ENCODE measurements at regions not wholly inside any gene's neighbourhood (a gene's known extent, or its start where the extent isn't known, plus 50 kb on each side); places are given as distances from the start of the nearest gene placed in this dataset.
A peak's percentile ranks its signal among the peaks of the same experiment; 100 is the strongest.

DNA sequence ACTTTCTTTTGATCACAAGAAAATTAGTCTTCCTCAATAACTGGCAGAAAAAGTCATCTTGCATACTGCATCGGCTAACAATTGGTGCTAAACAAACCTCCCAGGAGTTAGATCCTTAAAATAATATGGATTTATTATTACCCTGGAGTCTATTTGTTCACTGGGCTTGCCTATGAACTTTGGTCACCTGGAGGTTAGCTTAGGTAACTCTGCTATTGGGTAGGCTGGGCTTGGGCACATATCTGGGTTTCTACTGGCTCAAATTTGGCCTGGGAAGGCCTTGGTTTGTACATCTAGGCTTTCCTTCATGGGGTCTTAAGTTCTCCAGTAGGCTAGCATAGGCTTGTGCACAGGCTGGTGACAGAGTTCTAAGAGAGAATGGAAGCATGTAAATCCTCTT, 279.9 kb downstream of the RASEF start:
- no CpG with 5 or more reads among the region's 1 CpG for WGBS (ENCODE audit: insufficient coverage)

DNA sequence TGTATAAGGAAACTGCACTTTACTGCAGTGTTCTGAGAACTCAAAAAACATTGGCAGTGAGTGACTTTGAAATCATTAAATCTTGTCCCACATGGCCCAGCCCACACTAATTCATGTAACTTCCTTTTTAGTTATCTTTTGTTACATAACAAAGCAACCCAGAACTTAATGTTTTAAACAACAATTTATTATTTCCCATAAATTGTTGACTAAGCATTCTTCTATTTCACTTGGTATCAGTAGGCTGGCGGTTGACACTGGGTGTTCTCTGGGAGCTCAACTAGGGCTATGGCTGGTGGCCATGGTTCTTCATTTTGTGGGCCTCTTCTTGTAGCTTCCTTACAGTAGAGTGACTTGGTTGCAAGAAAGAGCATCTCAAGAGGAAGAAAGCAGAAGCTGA, 278.4 kb downstream of the RASEF start:
- no CpG with 5 or more reads among the region's 1 CpG for WGBS (ENCODE audit: insufficient coverage)
- Histone ChIP-seq H3K4me1 (ENCODE audit: control insufficient read depth, insufficient read depth, low read length) (no peaks in the 10 kb centered on the region), H3K36me3 (ENCODE audit: control insufficient read depth, insufficient read depth, low read length) (no peaks in the 10 kb centered on the region), H3K27ac (ENCODE audit: low read length) (no peak overlapping the region), H3K9me3 (replicated peaks; ENCODE audit: control insufficient read depth, low read depth, low read length) (no peaks in the 10 kb centered on the region), H3K4me3 (ENCODE audit: low read length) (no peak overlapping the region), H3K27me3 (ENCODE audit: control insufficient read depth, insufficient read depth, low read length) (no peaks in the 10 kb centered on the region)
- DNase-seq = no peak

More for the DNA sequence above, 279.9 kb downstream of the RASEF start:
- no peaks in the 10 kb centered on the region for H3K27me3 ChIP-seq (ENCODE audit: control insufficient read depth, insufficient read depth, low read length)
- no peaks in the 10 kb centered on the region for H3K9me3 ChIP-seq (replicated peaks; ENCODE audit: control insufficient read depth, low read depth, low read length)
- H3K27ac ChIP-seq (ENCODE audit: low read length) = no peak overlapping the region
- DNase-seq = no peak
- H3K36me3 ChIP-seq (ENCODE audit: control insufficient read depth, insufficient read depth, low read length) = no peaks in the 10 kb centered on the region
- H3K4me1 ChIP-seq (ENCODE audit: control insufficient read depth, insufficient read depth, low read length) = no peaks in the 10 kb centered on the region
- H3K4me3 ChIP-seq (ENCODE audit: low read length) = no peak overlapping the region

DNA sequence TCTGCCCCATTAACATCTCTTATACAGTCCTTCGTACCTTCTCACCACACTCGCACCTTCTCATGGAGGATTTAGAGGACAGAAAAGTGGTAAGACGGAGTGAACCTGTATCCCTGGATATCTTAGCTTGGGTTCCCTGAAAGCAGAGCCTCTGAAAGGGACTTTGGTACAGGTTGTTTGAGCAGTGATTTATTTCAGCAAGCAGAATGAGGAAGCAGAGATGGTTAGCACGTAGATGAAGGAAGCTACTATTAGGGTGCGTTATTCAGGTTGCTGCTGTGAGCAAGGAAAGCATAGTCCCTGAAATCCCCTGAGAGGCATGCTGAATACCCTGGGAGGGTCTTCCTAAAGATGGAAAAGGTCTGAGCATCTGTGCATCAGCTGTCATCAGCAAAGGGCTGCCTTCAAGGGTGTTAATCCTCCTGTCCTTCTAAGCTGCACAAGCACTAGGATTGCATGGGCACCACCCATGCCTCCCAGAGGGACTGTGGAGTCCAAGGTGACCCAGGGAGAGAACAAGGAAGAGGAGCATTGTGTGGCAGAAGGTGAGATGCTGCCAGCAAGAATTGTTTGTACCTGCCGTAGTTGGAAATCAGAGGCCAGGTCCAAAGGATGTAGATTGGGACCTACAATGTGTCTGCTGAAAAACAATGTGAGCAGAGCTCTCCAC, 273.7 kb downstream of the RASEF start:
- Histone ChIP-seq H3K4me1 (ENCODE audit: control insufficient read depth, insufficient read depth, low read length) (no peaks in the 10 kb centered on the region), H3K9me3 (replicated peaks; ENCODE audit: control insufficient read depth, low read depth, low read length) (no peaks in the 10 kb centered on the region), H3K4me3 (ENCODE audit: low read length) (no peak overlapping the region), H3K27me3 (ENCODE audit: control insufficient read depth, insufficient read depth, low read length) (no peaks in the 10 kb centered on the region), H3K27ac (ENCODE audit: low read length) (no peak overlapping the region), H3K36me3 (ENCODE audit: control insufficient read depth, insufficient read depth, low read length) (no peaks in the 10 kb centered on the region)
- WGBS (ENCODE audit: insufficient coverage) = 92% methylated on average over 3 of the region's 6 CpGs
- no peak for DNase-seq

DNA sequence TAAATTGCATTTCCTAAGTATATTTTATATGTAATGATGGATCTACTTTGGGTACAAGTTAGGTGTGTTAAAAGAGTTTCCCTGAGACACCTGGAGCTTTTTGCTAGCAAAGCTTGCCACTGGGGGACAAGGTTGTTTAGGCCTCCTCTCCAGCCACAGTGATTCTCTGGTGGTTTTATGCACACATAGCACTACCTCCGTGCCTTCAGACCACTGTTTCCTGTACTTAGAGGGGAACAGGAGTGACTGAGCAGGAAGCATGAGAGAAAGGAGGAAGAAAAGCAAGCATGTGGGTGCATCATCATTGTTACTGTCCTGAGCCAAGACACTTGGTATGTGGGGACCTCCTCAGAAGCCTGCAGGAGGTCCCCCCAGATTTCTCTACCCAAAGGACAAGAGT, 272.1 kb downstream of the RASEF start:
- no CpG with 5 or more reads among the region's 1 CpG for WGBS (ENCODE audit: insufficient coverage)
- no peaks in the 10 kb centered on the region for H3K27me3 ChIP-seq (ENCODE audit: control insufficient read depth, insufficient read depth, low read length)
- no peak for DNase-seq
- H3K27ac ChIP-seq (ENCODE audit: low read length) = no peak overlapping the region
- H3K9me3 ChIP-seq (replicated peaks; ENCODE audit: control insufficient read depth, low read depth, low read length) = no peaks in the 10 kb centered on the region
- no peaks in the 10 kb centered on the region for H3K4me1 ChIP-seq (ENCODE audit: control insufficient read depth, insufficient read depth, low read length)
- no peaks in the 10 kb centered on the region for H3K36me3 ChIP-seq (ENCODE audit: control insufficient read depth, insufficient read depth, low read length)
- no peak overlapping the region for H3K4me3 ChIP-seq (ENCODE audit: low read length)

DNA sequence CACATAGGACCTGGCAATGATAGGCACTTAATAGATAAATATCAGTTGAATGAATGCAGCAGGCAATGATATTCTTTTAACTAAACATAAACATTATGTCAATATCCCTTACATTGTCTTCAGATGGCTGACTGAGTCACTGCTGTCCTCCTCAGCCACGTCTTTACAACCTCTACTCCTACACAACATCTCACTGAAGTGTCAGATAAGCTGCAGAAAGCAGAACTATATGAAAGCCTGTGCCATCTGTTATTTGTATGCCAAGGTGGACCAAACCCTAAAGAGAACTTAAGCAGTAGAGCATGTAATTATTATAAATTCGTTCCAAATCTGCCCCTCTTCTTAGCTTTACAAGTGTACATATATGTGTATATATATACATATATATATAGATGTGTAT, 271.2 kb downstream of the RASEF start:
- no peak overlapping the region for H3K4me3 ChIP-seq (ENCODE audit: low read length)
- no CpG with 5 or more reads among the region's 2 CpGs for WGBS (ENCODE audit: insufficient coverage)
- H3K27me3 ChIP-seq (ENCODE audit: control insufficient read depth, insufficient read depth, low read length) = no peaks in the 10 kb centered on the region
- H3K4me1 ChIP-seq (ENCODE audit: control insufficient read depth, insufficient read depth, low read length) = no peaks in the 10 kb centered on the region
- no peak overlapping the region for H3K27ac ChIP-seq (ENCODE audit: low read length)
- no peaks in the 10 kb centered on the region for H3K9me3 ChIP-seq (replicated peaks; ENCODE audit: control insufficient read depth, low read depth, low read length)
- DNase-seq = no peak
- H3K36me3 ChIP-seq (ENCODE audit: control insufficient read depth, insufficient read depth, low read length) = no peaks in the 10 kb centered on the region

DNA sequence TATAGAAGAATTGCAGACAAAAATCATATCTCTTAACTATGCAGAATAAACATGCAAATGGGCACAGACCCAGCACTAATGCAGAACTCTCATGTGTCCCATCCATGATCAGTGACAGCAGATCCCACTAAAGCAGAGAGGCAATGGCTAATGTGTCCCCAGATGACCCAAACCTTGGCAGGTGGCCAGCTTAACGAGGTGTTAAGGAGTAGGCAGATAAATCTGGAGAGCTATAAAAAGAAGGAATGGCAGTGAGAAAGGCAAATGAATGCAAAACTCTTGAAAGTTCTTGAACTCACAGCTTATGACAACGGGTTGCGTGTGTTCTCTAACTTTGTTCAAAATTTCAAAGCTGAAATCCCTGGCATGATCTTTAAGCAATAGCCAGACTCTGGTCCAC, 265.4 kb downstream of the RASEF start:
- no peak overlapping the region for H3K27ac ChIP-seq (ENCODE audit: low read length)
- H3K4me3 ChIP-seq (ENCODE audit: low read length) = no peak overlapping the region
- H3K36me3 ChIP-seq (ENCODE audit: control insufficient read depth, insufficient read depth, low read length) = no peaks in the 10 kb centered on the region
- DNase-seq = peak; percentile 28
- 41% methylated on average over 2 of the region's 3 CpGs for WGBS (ENCODE audit: insufficient coverage)
- no peaks in the 10 kb centered on the region for H3K4me1 ChIP-seq (ENCODE audit: control insufficient read depth, insufficient read depth, low read length)
- H3K9me3 ChIP-seq (replicated peaks; ENCODE audit: control insufficient read depth, low read depth, low read length) = no peaks in the 10 kb centered on the region
- no peaks in the 10 kb centered on the region for H3K27me3 ChIP-seq (ENCODE audit: control insufficient read depth, insufficient read depth, low read length)

DNA sequence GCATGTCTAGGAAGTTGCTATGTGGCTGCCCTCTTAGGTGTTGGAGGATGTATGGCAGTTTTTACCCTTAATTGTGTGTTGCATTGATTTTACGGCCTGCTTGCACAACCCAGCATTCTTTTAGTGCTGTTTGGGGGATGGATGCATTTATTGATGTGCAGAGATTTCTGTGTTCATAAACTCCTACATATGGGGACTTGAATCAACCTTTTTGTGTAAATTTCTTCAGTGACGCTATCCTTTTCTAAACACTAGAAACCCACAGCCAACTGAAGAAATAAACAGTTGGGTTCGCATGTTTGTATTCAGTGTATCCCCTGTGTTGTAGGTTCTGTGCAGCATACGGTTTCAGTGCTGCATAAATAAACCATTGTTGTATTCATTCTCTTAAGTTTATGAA, 263.7 kb downstream of the RASEF start:
- no peaks in the 10 kb centered on the region for H3K4me1 ChIP-seq (ENCODE audit: control insufficient read depth, insufficient read depth, low read length)

DNA sequence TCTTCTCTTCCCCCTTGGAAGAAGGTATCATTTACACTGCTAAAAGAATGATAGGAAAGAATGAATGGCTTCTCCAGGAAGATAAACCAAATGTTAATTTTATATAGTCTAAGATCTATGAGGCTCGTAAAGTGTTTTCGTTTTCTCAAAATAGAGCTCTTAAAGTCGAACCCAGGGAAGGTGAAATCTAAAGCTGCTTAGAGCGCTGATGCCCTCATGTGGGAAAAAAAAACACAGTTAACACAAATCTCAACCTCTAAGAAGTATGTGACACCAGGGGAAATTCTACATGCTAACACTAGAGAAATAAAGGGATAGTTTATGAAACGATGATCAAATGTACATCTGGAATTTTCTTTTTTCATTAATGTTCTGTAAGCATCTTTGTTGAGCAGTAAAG, 257.9 kb downstream of the RASEF start:
- H3K27ac ChIP-seq (ENCODE audit: low read length) = no peak overlapping the region
- no peaks in the 10 kb centered on the region for H3K4me1 ChIP-seq (ENCODE audit: control insufficient read depth, insufficient read depth, low read length)
- no peaks in the 10 kb centered on the region for H3K36me3 ChIP-seq (ENCODE audit: control insufficient read depth, insufficient read depth, low read length)
- no CpG with 5 or more reads among the region's 5 CpGs for WGBS (ENCODE audit: insufficient coverage)
- no peak overlapping the region for H3K4me3 ChIP-seq (ENCODE audit: low read length)
- H3K9me3 ChIP-seq (replicated peaks; ENCODE audit: control insufficient read depth, low read depth, low read length) = no peaks in the 10 kb centered on the region
- H3K27me3 ChIP-seq (ENCODE audit: control insufficient read depth, insufficient read depth, low read length) = no peaks in the 10 kb centered on the region
- DNase-seq = no peak

More for the DNA sequence above, 263.7 kb downstream of the RASEF start:
- Histone ChIP-seq H3K27me3 (ENCODE audit: control insufficient read depth, insufficient read depth, low read length) (no peaks in the 10 kb centered on the region), H3K36me3 (ENCODE audit: control insufficient read depth, insufficient read depth, low read length) (no peaks in the 10 kb centered on the region), H3K4me3 (ENCODE audit: low read length) (no peak overlapping the region), H3K27ac (ENCODE audit: low read length) (no peak overlapping the region), H3K9me3 (replicated peaks; ENCODE audit: control insufficient read depth, low read depth, low read length) (no peaks in the 10 kb centered on the region)
- WGBS (ENCODE audit: insufficient coverage) = no CpG with 5 or more reads among the region's 4 CpGs
- no peak for DNase-seq

DNA sequence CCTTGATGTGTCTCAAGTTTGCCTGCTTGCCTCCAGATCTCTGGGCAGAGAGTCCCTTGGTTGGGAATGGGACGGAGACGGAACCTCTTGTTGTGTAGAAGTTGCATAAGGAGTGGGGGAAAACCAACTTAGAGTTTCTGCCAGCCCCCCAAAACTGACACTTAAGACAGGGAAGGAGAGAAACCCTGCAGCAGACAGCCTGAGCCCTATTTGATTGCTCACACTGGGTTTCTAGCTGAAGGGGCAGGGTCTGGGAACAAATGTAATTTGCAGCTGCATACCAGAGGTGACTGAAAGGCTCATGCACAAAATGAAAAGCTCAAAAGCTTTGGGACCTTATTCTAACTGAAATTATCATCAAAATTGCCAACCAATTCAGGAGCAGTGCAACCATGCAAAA, 254.5 kb downstream of the RASEF start:
- no peaks in the 10 kb centered on the region for H3K27me3 ChIP-seq (ENCODE audit: control insufficient read depth, insufficient read depth, low read length)
- DNase-seq = no peak
- no peaks in the 10 kb centered on the region for H3K36me3 ChIP-seq (ENCODE audit: control insufficient read depth, insufficient read depth, low read length)
- no peaks in the 10 kb centered on the region for H3K9me3 ChIP-seq (replicated peaks; ENCODE audit: control insufficient read depth, low read depth, low read length)
- H3K4me1 ChIP-seq (ENCODE audit: control insufficient read depth, insufficient read depth, low read length) = no peaks in the 10 kb centered on the region
- no peak overlapping the region for H3K4me3 ChIP-seq (ENCODE audit: low read length)
- WGBS (ENCODE audit: insufficient coverage) = no CpG with 5 or more reads among the region's 2 CpGs
- no peak overlapping the region for H3K27ac ChIP-seq (ENCODE audit: low read length)

DNA sequence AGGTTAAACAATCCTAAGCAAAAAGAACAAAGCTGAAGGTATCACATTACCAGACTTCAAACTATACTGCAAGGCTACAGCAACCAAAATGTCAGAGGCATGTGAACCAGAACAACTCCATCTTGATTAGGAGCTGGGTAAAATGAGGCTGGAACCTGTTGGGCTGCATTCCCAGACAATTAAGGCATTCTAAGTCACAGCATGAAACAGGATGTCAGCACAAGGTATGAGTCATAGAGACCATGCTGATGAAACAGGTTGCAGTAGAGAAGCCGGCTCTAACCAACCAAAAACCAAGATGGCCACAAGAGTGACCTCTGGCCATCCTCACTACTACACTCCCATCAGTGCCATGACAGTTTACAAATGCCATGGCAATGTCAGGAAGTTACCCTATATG, 252.0 kb downstream of the RASEF start:
- Histone ChIP-seq H3K4me1 (ENCODE audit: control insufficient read depth, insufficient read depth, low read length) (no peaks in the 10 kb centered on the region), H3K36me3 (ENCODE audit: control insufficient read depth, insufficient read depth, low read length) (no peaks in the 10 kb centered on the region), H3K9me3 (replicated peaks; ENCODE audit: control insufficient read depth, low read depth, low read length) (no peaks in the 10 kb centered on the region), H3K27ac (ENCODE audit: low read length) (no peak overlapping the region), H3K27me3 (ENCODE audit: control insufficient read depth, insufficient read depth, low read length) (no peaks in the 10 kb centered on the region), H3K4me3 (ENCODE audit: low read length) (no peak overlapping the region)
- no CpG with 5 or more reads among the region's 1 CpG for WGBS (ENCODE audit: insufficient coverage)
- DNase-seq = no peak

DNA sequence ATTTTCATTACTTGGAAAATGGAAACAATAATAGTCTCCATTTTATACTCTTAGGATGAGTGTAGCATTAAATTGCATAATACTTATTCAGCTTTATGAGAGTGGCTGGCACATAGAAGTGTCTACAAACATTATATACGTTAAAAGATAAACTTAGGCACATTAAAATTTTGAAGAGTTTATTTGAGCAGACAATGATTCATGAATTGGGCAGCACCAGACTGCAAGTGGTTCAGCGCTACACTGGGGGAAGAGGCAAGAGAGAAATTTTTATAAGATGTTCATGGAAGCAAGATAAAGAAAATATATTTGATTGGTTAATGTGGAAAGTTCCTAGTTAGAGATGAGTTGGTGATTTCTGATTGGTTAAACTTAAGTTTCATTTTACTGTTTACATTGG, 243.7 kb downstream of the RASEF start:
- Histone ChIP-seq H3K9me3 (replicated peaks; ENCODE audit: control insufficient read depth, low read depth, low read length) (no peaks in the 10 kb centered on the region), H3K36me3 (ENCODE audit: control insufficient read depth, insufficient read depth, low read length) (no peaks in the 10 kb centered on the region), H3K4me3 (ENCODE audit: low read length) (no peak overlapping the region), H3K27me3 (ENCODE audit: control insufficient read depth, insufficient read depth, low read length) (no peaks in the 10 kb centered on the region), H3K4me1 (ENCODE audit: control insufficient read depth, insufficient read depth, low read length) (no peaks in the 10 kb centered on the region), H3K27ac (ENCODE audit: low read length) (no peak overlapping the region)
- 100% methylated on average over 1 of the region's 2 CpGs for whole genome bisulfite sequencing (ENCODE audit: insufficient coverage)
- no peak for DNase-seq

Data from muscle of leg (tissue), 3 donors.